ENCODE measurements at regions not wholly inside any gene's neighbourhood (a gene's known extent, or its start where the extent isn't known, plus 50 kb on each side); places are given as distances from the start of the nearest gene placed in this dataset.

- DNase-seq, result no peak
- ATAC-seq, result no peak
- intact Hi-C loops (cut with DNase I, micrococcal nuclease), result no loop called here
These were observed 455.0 kb downstream of the RFPL4B start for GRCh38 chr6:112802144-112802543.

- intact Hi-C loops (cut with DNase I, micrococcal nuclease), result no loop called here
- ATAC-seq (no peak), DNase-seq (no peak)
These were observed 457.7 kb downstream of the RFPL4B start for GRCh38 chr6:112804638-112805330.

GRCh38 chr6:112806163-112806865, 459.2 kb downstream of the RFPL4B start:
- ATAC-seq, result no peak
- intact Hi-C loops (cut with DNase I, micrococcal nuclease), result no loop called here
- no peak for DNase-seq

GRCh38 chr6:112821476-112821875, 474.3 kb downstream of the RFPL4B start:
- intact Hi-C loops (cut with DNase I, micrococcal nuclease), result no loop called here
- no peak for ATAC-seq
- no peak for DNase-seq

- DNase-seq, result no peak
- intact Hi-C loops (cut with DNase I, micrococcal nuclease), result no loop called here
These were observed 475.6 kb downstream of the RFPL4B start for GRCh38 chr6:112822769-112823168.

GRCh38 chr6:112827793-112828192, 480.7 kb downstream of the RFPL4B start:
- ATAC-seq, result no peak

More at GRCh38 chr6:112822769-112823168, 475.6 kb downstream of the RFPL4B start:
- ATAC-seq, result no peak

GRCh38 chr6:112831022-112831421, 483.9 kb downstream of the RFPL4B start:
- no peak for DNase-seq
- no peak for ATAC-seq
- intact Hi-C loops (cut with DNase I, micrococcal nuclease), result no loop called here

More at GRCh38 chr6:112827793-112828192, 480.7 kb downstream of the RFPL4B start:
- intact Hi-C loops (cut with DNase I, micrococcal nuclease), result no loop called here
- DNase-seq, result peak in 1 of 2 donors; percentile 8

GRCh38 chr6:112833581-112834131, 486.5 kb downstream of the RFPL4B start:
- no peak for DNase-seq
- no peak for ATAC-seq
- intact Hi-C loops (cut with DNase I, micrococcal nuclease), result no loop called here

DNA sequence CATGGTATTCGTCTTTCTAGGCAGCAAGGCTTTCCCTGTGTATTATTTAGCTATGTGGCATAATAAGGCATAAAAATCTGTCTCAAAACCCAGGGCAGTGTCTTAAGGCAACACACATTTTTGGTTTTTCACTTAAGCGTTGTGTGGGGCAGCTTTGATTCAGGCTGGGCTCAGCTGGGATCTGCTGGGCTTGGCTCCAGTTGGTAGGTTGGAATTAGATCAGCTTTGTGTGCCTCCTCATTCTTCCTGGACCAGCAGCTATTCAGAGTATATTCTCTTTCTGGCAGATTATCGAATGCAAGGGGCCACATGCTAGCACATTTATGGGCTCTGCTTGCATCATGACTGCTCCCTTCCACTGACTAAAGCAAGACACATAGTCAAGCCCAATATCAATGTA, 487.9 kb downstream of the RFPL4B start:
- no peak for DNase-seq
- ATAC-seq, result no peak
- intact Hi-C loops (cut with DNase I, micrococcal nuclease), result no loop called here

DNA sequence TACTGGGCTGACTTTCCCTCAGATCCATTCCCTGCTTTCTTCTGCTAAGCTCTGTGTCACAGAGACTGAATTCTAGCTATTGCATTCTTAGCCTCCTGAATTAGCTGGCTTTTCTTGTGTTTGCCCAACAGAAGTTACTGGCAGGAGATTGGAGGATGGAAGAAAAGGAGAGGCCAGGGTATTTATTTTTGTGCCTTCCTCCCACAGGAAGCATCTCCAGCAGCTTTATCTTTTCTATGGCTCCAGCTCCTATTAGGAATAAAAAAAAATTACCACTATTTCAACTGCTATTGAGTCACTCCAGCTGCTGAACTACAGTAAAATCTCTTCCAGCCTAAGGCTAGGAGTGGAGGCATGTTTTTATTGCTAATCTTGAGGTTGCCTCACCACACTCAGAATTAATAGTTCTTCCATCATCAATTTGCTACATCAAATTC, 492.4 kb downstream of the RFPL4B start:
- DNase-seq (no peak), ATAC-seq (no peak)
- intact Hi-C loops (cut with DNase I, micrococcal nuclease), result no loop called here

DNA sequence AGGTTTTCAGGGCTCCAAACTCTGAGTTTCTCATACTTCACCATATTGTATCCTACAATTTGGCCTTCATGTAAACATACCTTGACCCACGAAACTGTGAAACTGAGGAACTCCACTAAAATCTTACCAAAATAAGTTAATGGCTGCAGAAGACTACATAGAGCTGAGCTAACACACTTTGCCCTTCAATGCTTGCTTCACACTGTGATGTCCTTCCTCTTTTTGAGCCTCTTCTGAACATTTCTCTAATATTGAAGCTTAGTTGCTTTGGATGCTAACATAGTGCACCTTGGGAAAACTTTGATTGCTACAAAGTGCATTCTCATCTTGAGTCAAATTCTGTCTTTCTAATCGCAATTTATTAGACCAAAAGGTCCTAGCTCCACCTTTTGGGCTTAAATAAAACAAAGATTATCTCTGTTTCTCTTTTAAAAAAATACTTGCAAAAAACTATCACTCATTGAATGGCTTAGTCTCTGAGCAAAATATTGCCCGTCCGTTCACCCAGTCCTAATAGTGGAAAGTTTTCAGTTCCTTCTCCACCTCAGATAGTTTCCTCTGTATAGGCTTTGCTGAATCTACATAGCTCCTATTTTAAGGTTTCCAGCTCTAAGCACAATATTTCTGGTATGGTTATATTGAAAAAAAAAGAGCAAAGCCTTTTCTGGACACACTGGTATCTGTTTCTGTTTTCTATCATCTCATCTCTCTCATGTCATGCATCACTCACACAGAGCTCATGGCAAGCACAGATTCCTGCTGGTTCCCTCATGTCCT, 494.6 kb downstream of the RFPL4B start:
- ATAC-seq (no peak), DNase-seq (no peak)
- intact Hi-C loops (cut with DNase I, micrococcal nuclease), result no loop called here

- DNase-seq (no peak), ATAC-seq (no peak)
- intact Hi-C loops (cut with DNase I, micrococcal nuclease), result no loop called here
These were observed 495.2 kb downstream of the RFPL4B start for GRCh38 chr6:112842330-112842685.

DNA sequence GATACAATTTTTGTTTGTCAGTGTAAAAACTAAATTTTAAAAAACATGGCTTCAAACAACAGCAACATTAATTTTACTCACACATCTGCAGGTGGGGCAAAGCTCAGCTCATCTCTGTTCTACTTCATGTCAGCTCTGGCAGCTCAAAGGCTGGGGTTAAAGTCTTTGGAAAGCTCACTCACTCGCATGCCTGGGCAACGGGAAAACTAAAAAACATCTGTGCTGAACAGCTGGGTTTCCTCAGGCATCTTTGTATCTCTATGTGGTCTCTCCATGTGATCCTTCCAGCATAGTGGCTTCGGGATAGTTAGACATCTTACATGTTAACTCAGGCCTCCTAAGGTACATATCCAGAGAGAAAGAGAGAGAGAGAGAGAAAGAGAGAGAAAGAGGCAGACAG, 499.6 kb downstream of the RFPL4B start:
- ATAC-seq, result no peak
- DNase-seq, result no peak
- intact Hi-C loops (cut with DNase I, micrococcal nuclease), result no loop called here

DNA sequence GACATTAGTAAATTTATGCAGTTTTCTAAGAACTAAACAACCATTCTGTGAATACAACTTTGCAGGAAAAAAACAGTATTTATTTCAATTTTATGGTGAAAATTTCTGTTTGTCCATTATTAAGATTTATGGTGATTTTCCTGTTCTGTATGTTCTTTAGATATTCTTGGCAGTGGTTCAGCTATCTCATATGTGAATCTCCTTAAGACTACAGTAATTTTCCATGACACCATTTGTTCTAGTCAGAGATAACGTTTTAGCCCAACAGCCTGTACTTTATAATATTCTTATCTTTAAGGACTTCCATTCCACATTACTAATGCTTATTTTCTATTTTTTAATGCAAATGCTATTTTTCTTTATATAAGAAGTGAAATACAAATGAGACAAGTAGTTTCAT, 504.0 kb downstream of the RFPL4B start:
- no peak for ATAC-seq
- intact Hi-C loops (cut with DNase I, micrococcal nuclease), result no loop called here
- DNase-seq, result no peak

- ATAC-seq (no peak), DNase-seq (no peak)
- intact Hi-C loops (cut with DNase I, micrococcal nuclease), result no loop called here
These were observed 506.0 kb downstream of the RFPL4B start for GRCh38 chr6:112853162-112853561.

DNA sequence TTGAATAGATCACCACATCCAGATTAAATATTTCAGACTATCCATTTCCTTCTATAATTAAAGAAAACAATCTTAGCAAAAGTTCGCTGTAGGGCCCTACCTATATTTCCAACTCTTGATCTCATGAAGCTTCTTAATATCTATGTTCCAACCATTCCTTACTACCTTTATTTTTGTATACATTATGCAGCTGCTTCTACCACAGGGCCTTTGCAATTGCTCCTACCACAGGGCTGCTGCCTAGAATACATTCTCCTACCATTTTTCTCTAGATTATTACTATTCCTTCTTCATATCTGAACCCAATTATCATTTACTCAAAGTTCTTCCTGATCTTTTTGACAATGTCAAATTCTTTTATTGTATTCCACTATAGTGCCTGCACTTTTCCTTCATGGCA, 516.6 kb downstream of the RFPL4B start:
- no peak for ATAC-seq
- intact Hi-C loops (cut with DNase I, micrococcal nuclease), result no loop called here

DNA sequence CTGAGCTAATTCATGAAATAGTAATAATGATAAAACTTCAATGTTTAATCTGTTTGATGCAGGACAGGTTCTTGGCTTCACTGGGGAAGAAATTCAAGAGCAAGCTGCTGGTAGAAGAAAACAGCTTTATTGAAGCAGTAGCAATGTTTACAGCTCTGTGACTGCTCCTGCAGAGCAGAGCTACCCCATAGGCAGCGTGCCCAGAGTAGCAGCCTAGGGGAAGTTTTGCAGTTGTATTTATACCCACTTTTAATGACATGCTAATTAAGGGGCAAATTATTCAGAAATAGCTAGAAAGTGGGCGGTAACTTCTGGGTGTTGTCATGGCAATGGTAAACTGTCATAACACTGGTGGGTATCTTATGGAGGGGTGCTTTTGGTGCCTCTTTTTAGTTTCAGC, 518.0 kb downstream of the RFPL4B start:
- DNase-seq (no peak), ATAC-seq (no peak)
- intact Hi-C loops (cut with DNase I, micrococcal nuclease), result no loop called here

More for the DNA sequence above, 516.6 kb downstream of the RFPL4B start:
- no peak for DNase-seq

- intact Hi-C loops (cut with DNase I, micrococcal nuclease), result no loop called here
- DNase-seq, result no peak
- ATAC-seq, result no peak
These were observed 527.8 kb downstream of the RFPL4B start for GRCh38 chr6:112874881-112875280.
